HEK293T (cell line): ENCODE measurements at regions not wholly inside any gene's neighbourhood (a gene's known extent, or its start where the extent isn't known, plus 50 kb on each side); places are given as distances from the start of the nearest gene placed in this dataset.

ENCODE experiments used
- CTCF ChIA-PET: fragments of 350-600 bp; formaldehyde crosslinking; extraction: SDS; loops from one replicate; lab custom pipeline; 2021; ENCODE audit warnings: antibody characterized with exemption, inconsistent platforms; lab: Yijun Ruan, JAX
- POLR2A ChIA-PET: fragments of 350-600 bp; formaldehyde crosslinking; extraction: SDS; loops from one replicate; lab custom pipeline; 2020; ENCODE audit warnings: antibody characterized with exemption, inconsistent platforms; lab: Yijun Ruan, JAX
- DNase-seq: peaks from one replicate; pipeline ENCODE4 v3.0.0; 2012; ENCODE audit warnings: mixed read lengths; ENCODE audit errors: extremely low spot score
- ARNT ChIP-seq: fragments of 450-650 bp; IDR thresholded peaks from 2 replicates; pipeline ENCODE4 v1.6.1; 2017; ENCODE audit warnings: mild to moderate bottlenecking
- BHLHE40 ChIP-seq: fragments of 450-650 bp; IDR thresholded peaks from 2 replicates; pipeline ENCODE4 v1.6.1; 2016; ENCODE audit warnings: mild to moderate bottlenecking, moderate library complexity, borderline replicate concordance
- CTBP1 ChIP-seq: fragments of 450-650 bp; IDR thresholded peaks from 2 replicates; pipeline ENCODE4 v1.6.1; 2016; ENCODE audit warnings: borderline replicate concordance
- ELF4 ChIP-seq: fragments of 450-650 bp; IDR thresholded peaks from 2 replicates; pipeline ENCODE4 v1.6.1; 2017; ENCODE audit warnings: antibody characterized with exemption
- FOXA1 ChIP-seq: fragments of 450-650 bp; IDR thresholded peaks from 2 replicates; pipeline ENCODE4 v1.6.1; 2016; ENCODE audit warnings: mild to moderate bottlenecking
- FOXK2 ChIP-seq: fragments of 450-650 bp; IDR thresholded peaks from 2 replicates; pipeline ENCODE4 v1.6.1; 2016; ENCODE audit warnings: mild to moderate bottlenecking
- FOXM1 ChIP-seq: fragments of 450-650 bp; IDR thresholded peaks from 2 replicates; pipeline ENCODE4 v1.6.1; 2017; ENCODE audit warnings: mild to moderate bottlenecking, borderline replicate concordance
- HDGF ChIP-seq: fragments of 450-650 bp; IDR thresholded peaks from 2 replicates; pipeline ENCODE4 v1.6.1; 2017; ENCODE audit warnings: antibody characterized with exemption, borderline replicate concordance
- L3MBTL2 ChIP-seq: fragments of 450-650 bp; conservative IDR thresholded peaks from 2 replicates; pipeline ENCODE4 v1.6.1; 2016; ENCODE audit warnings: mild to moderate bottlenecking
- LEF1 ChIP-seq: fragments of 450-650 bp; IDR thresholded peaks from 2 replicates; pipeline ENCODE4 v1.6.1; 2017; ENCODE audit warnings: mild to moderate bottlenecking, borderline replicate concordance
- NFRKB ChIP-seq: fragments of 450-650 bp; IDR thresholded peaks from 2 replicates; pipeline ENCODE4 v1.6.1; 2016; ENCODE audit warnings: mild to moderate bottlenecking, moderate library complexity
- PKNOX1 ChIP-seq: fragments of 450-650 bp; IDR thresholded peaks from 2 replicates; pipeline ENCODE4 v1.6.1; 2016
- SP1 ChIP-seq: fragments of 450-650 bp; IDR thresholded peaks from 2 replicates; pipeline ENCODE4 v1.6.1; 2017
- SUZ12 ChIP-seq: fragments of 450-650 bp; IDR thresholded peaks from 2 replicates; pipeline ENCODE4 v1.6.1; 2016; ENCODE audit warnings: mild to moderate bottlenecking
- TARDBP ChIP-seq: fragments of 450-650 bp; IDR thresholded peaks from 2 replicates; pipeline ENCODE4 v1.6.1; 2016
- ZNF384 ChIP-seq: fragments of 450-650 bp; IDR thresholded peaks from 2 replicates; pipeline ENCODE4 v1.6.1; 2016

GRCh38 chr20:50272724-50273446, 82.3 kb downstream of the CEBPB start:
- DNase-seq = no peak
- ChIA-PET POLR2A (interaction anchor here (1.4 kb wide), 1 partner anchor 14 kb away, joined by 3 read pairs; no protein-coding TSS in a partner anchor), CTCF (interaction anchor here (1.9 kb wide), 1 partner anchor 9 kb away, joined by 5 read pairs; no protein-coding TSS in a partner anchor)
- TF ChIP-seq SUZ12 = no peak
- TF ChIP-seq ARNT = no peak
- TF ChIP-seq SP1 = no peak
- no peak for TF ChIP-seq LEF1
- TF ChIP-seq HDGF = no peak
- TF ChIP-seq ZNF384 = no peak
- TF ChIP-seq ELF4 = no peak
- TF ChIP-seq FOXA1 = no peak
- TF ChIP-seq FOXM1 = no peak
- no peak for TF ChIP-seq L3MBTL2
- TF ChIP-seq TARDBP = no peak
- TF ChIP-seq FOXK2 = no peak

- no peak for TF ChIP-seq NFRKB
- TF ChIP-seq ZNF384 = no peak
- TF ChIP-seq ELF4 = no peak
- TF ChIP-seq FOXM1 = no peak
- no peak for TF ChIP-seq SP1
- no peak for TF ChIP-seq PKNOX1
- TF ChIP-seq HDGF = no peak
- TF ChIP-seq BHLHE40 = no peak
- TF ChIP-seq TARDBP = no peak
- no peak for TF ChIP-seq ARNT
- TF ChIP-seq FOXK2 = no peak
- TF ChIP-seq LEF1 = no peak
- no peak for TF ChIP-seq L3MBTL2
- no peak for TF ChIP-seq CTBP1
- POLR2A ChIA-PET = interaction anchor here (1.2 to 1.4 kb wide), 2 partner anchors 11 to 13 kb away, joined by 3 to 7 read pairs; no protein-coding TSS in a partner anchor
- CTCF ChIA-PET = no interaction called here
- DNase-seq = no peak
Measured at GRCh38 chr20:50273601-50274491, 83.2 kb downstream of the CEBPB start.

- ChIA-PET POLR2A (interaction anchor here (1.2 to 1.4 kb wide), 2 partner anchors 10 to 12 kb away, joined by 3 to 7 read pairs; no protein-coding TSS in a partner anchor), CTCF (interaction anchor here (0.5 kb wide), 1 partner anchor 184 kb away, joined by 3 read pairs; no protein-coding TSS in a partner anchor)
- no peak for DNase-seq
- TF ChIP-seq FOXK2 (no peak), NFRKB (no peak), FOXA1 (no peak), ARNT (no peak), FOXM1 (no peak), L3MBTL2 (no peak), TARDBP (no peak), HDGF (no peak), ZNF384 (no peak), SUZ12 (no peak)
Measured at GRCh38 chr20:50274570-50275430, 84.2 kb downstream of the CEBPB start.

GRCh38 chr20:50276119-50277063, 85.8 kb downstream of the CEBPB start:
- TF ChIP-seq FOXA1 (no peak), FOXM1 (no peak), PKNOX1 (no peak), HDGF (no peak), BHLHE40 (no peak), SUZ12 (no peak), SP1 (no peak), FOXK2 (no peak), ZNF384 (no peak), CTBP1 (no peak)
- ChIA-PET CTCF (no interaction called here), POLR2A (interaction anchor here (1.3 kb wide), 1 partner anchor 9 kb away, joined by 3 read pairs; no protein-coding TSS in a partner anchor)
- DNase-seq = no peak

GRCh38 chr20:50277064-50277415, 86.4 kb downstream of the CEBPB start:
- CTCF ChIA-PET = no interaction called here
- TF ChIP-seq ARNT (no peak), CTBP1 (no peak), L3MBTL2 (no peak), FOXA1 (no peak), SUZ12 (no peak), LEF1 (no peak), SP1 (no peak), PKNOX1 (no peak), HDGF (no peak), ELF4 (no peak), ZNF384 (no peak), FOXK2 (no peak)
- POLR2A ChIA-PET = interaction anchor here (1.3 kb wide), 1 partner anchor 8 kb away, joined by 3 read pairs; no protein-coding TSS in a partner anchor
- no peak for DNase-seq
